Thyroid gland (tissue), 4 donors: ENCODE measurements at regions not wholly inside any gene's neighbourhood (a gene's known extent, or its start where the extent isn't known, plus 50 kb on each side); places are given as distances from the start of the nearest gene placed in this dataset.

ENCODE experiments used
- POLR2A ChIP-seq, 2 donors: fragments of 450-650 bp; IDR thresholded peaks; one replicate each; pipeline ENCODE4 v1.6.1; 2017; ENCODE audit warnings: antibody characterized with exemption in 2 of 2, mild to moderate bottlenecking in 2 of 2, moderate library complexity in 1 of 2
- TF ChIP-seq, protein P1 (sequence below), 6 experiments: fragments of 200-600 bp in 3 of 6; fragments of 450-650 bp in 3 of 6; sonication (generic) in 3 of 6; IDR thresholded peaks; one replicate each; pipeline ENCODE4 v1.5.1; 2016 to 2019; ENCODE audit warnings: antibody characterized with exemption in 6 of 6, mild to moderate bottlenecking in 2 of 6, inconsistent platforms in 1 of 6, moderate library complexity in 1 of 6

DNA sequence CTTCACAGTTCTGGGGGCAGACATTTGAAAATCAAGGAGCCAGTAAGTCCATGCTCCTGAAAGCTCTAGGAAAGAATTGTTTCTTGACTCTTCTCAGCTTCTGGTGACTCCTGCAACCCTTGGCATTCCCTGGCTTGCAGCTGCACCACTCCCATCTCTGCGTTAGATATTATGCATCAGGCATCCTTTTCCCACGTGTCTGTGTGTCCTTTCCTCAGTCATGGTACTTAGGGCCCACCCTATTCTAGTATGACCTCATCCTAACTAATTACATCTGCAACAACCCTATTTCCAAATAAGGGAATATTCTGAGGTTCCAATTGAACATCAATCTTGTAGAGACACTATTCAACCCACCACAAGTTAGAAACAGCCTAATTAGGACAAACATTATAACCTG, 931.7 kb upstream of the CHAC2 start:
- TF ChIP-seq POLR2A (IDR thresholded peaks at IDR 0.05) = no peak
- TF ChIP-seq, protein P1, sequence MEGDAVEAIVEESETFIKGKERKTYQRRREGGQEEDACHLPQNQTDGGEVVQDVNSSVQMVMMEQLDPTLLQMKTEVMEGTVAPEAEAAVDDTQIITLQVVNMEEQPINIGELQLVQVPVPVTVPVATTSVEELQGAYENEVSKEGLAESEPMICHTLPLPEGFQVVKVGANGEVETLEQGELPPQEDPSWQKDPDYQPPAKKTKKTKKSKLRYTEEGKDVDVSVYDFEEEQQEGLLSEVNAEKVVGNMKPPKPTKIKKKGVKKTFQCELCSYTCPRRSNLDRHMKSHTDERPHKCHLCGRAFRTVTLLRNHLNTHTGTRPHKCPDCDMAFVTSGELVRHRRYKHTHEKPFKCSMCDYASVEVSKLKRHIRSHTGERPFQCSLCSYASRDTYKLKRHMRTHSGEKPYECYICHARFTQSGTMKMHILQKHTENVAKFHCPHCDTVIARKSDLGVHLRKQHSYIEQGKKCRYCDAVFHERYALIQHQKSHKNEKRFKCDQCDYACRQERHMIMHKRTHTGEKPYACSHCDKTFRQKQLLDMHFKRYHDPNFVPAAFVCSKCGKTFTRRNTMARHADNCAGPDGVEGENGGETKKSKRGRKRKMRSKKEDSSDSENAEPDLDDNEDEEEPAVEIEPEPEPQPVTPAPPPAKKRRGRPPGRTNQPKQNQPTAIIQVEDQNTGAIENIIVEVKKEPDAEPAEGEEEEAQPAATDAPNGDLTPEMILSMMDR (IDR thresholded peaks at IDR 0.05) = no peak
